GM10266 (cell line): ENCODE measurements at regions not wholly inside any gene's neighbourhood (a gene's known extent, or its start where the extent isn't known, plus 50 kb on each side); places are given as distances from the start of the nearest gene placed in this dataset.
A peak's percentile ranks its signal among the peaks of the same experiment; 100 is the strongest.
"Not testable (repeated sequence)": the region's sequence is repeated elsewhere in the genome, so short reads cannot be mapped to it uniquely, and the experiment has no call there.

Experiments
- DNase-seq: peaks from one replicate; pipeline ENCODE4 v3.0.0; 2012; ENCODE audit errors: extremely low spot score
- TF ChIP-seq, protein P1 (sequence below): IDR thresholded peaks from 2 replicates; pipeline ENCODE4 v1.5.1; 2012; ENCODE audit warnings: mild to moderate bottlenecking, low read depth; ENCODE audit not compliant: control insufficient read depth, insufficient read depth; ENCODE audit errors: missing control alignments

DNA sequence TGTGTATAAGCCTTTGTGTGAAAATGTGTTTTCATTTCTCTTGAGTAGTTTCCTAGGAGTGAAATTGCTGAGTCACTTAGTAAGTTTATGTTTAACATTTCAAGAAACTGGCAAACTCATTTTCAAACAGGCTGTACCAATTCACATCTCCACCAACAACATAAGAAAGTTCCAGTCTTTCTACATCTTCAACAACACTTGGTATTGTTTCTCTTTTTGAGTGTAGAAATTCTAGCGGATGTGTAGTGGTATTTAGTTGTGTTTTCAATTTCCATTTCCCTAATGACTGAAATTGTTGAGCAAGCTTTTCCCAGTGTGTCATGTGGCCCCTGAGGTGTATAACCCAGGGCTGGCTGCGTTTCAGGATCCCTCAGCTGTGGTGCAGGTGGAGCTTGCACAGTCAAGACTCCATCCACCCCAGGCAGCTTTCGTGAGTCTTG is 258.5 kb downstream of the PDCD6IP start:
- peak; percentile 28 for DNase-seq
- TF ChIP-seq, protein P1, sequence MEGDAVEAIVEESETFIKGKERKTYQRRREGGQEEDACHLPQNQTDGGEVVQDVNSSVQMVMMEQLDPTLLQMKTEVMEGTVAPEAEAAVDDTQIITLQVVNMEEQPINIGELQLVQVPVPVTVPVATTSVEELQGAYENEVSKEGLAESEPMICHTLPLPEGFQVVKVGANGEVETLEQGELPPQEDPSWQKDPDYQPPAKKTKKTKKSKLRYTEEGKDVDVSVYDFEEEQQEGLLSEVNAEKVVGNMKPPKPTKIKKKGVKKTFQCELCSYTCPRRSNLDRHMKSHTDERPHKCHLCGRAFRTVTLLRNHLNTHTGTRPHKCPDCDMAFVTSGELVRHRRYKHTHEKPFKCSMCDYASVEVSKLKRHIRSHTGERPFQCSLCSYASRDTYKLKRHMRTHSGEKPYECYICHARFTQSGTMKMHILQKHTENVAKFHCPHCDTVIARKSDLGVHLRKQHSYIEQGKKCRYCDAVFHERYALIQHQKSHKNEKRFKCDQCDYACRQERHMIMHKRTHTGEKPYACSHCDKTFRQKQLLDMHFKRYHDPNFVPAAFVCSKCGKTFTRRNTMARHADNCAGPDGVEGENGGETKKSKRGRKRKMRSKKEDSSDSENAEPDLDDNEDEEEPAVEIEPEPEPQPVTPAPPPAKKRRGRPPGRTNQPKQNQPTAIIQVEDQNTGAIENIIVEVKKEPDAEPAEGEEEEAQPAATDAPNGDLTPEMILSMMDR = no peak

DNA sequence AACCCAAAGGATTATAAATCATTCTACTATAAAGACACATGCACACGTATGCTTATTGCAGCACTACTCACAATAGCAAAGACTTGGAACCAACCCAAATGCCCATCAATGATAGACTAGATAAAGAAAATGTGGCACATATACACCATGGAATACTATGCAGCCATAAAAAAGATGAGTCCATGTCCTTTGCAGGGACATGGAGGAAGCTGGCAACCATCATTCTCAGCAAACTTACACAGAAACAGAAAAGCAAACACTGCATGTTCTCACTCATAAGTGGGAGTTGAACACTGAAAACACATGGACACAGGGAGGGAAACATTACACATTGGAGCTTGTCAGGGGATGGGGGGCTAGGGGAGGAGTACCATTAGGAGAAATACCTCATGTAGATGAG is 262.6 kb downstream of the PDCD6IP start:
- DNase-seq = not testable (repeated sequence)

DNA sequence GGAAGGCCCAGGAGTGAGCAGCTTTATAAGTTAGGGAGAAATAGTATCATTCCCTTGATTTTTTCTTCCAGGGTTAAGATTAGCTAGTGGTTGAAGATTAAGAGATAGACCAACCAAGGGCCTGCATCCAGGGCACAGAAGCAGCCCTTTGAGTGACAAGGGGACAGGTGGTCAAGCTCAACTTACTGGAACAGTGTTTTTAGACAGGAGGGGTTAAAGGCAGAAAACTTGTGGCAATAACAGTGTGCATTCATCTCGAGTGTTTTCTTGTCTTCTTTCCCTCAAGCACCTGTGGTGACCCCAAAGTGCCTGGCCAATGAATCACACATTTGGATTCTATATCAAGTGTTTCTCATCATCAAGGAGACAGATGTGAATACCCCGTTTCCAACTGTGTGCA is 267.5 kb downstream of the PDCD6IP start:
- TF ChIP-seq, protein P1 = no peak
- no peak for DNase-seq

GRCh38 chr3:34066328-34066727 is 267.9 kb downstream of the PDCD6IP start:
- TF ChIP-seq, protein P1 = no peak
- no peak for DNase-seq

DNA sequence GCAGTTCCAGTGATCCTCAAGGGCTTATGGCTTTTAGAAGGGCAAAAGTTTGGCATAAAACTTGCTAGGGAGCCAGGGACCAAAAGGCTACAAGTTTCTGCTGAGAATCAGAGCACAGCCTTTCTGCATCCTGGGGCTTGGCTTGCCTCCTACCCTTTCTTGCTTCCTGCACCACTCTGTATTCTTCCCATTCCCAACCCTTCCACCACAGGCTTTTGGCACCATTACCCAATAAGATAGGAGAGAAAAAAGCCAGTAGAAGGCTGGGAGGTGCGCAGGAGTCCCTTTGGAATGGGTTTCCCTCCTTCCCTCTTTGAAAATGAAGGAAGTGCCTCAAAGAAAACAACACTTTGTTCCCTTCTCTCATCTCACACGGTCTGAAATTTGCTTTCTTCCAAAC is 268.6 kb downstream of the PDCD6IP start:
- no peak for DNase-seq
- TF ChIP-seq, protein P1 = no peak

DNA sequence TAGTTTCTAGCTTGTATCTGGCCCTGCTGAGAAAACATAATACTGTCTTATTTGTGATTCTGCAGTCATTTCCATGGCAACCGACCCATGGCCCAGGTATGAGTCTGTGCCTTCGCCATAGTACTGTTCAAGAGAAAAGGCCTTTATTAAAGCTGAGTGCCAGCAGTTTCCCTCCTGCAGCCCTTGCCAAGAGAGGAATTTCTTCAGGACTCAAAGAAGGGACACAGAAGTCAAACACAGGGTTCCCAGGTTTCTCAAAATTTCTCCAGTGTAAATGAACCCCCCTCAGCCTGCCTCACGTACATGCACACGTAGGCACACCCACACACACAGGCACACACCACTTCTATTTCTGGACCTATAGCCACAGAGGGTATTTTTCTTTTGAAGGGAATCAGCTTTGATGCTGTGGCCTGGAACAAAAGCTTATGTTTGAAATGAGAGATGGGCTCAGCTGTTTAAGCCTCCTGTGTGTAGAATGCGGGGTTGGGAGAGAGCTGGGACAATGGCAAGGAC is 269.2 kb downstream of the PDCD6IP start:
- DNase-seq = no peak
- TF ChIP-seq, protein P1 = no peak

GRCh38 chr3:34068505-34068904 is 270.1 kb downstream of the PDCD6IP start:
- TF ChIP-seq, protein P1 = no peak
- no peak for DNase-seq
